Activated naive CD8-positive, alpha-beta T cell treated with anti-CD3 and anti-CD28 coated beads, Interleukin-2, amount 50 U/mL, for 24 hours (primary cell): ENCODE measurements at regions not wholly inside any gene's neighbourhood (a gene's known extent, or its start where the extent isn't known, plus 50 kb on each side); places are given as distances from the start of the nearest gene placed in this dataset.
"Not testable (repeated sequence)": the region's sequence is repeated elsewhere in the genome, so short reads cannot be mapped to it uniquely, and the experiment has no call there.

Source experiments
- ATAC-seq: fragments of 150-1000 bp; cut with Tn5 transposase; one replicate; pipeline ENCODE4 v1.10.0; 2021
- DNase-seq: peaks from one replicate; pipeline ENCODE4 v3.0.0; 2021
- H3K27ac Mint-ChIP-seq: one replicate; pipeline ENCODE4 v1.8.0; 2021; ENCODE audit warnings: mild to moderate bottlenecking, mixed read lengths
- H3K27me3 Mint-ChIP-seq: one replicate; pipeline ENCODE4 v1.8.0; 2021; ENCODE audit warnings: mixed read lengths
- H3K36me3 Mint-ChIP-seq: one replicate; pipeline ENCODE4 v1.8.0; 2021; ENCODE audit warnings: low read depth, mixed read lengths
- H3K4me1 Mint-ChIP-seq: one replicate; pipeline ENCODE4 v1.8.0; 2021; ENCODE audit warnings: mixed read lengths
- H3K4me3 Mint-ChIP-seq: one replicate; pipeline ENCODE4 v1.8.0; 2021; ENCODE audit warnings: mild to moderate bottlenecking, moderate library complexity, mixed read lengths
- H3K9me3 Mint-ChIP-seq: one replicate; pipeline ENCODE4 v1.8.0; 2021; ENCODE audit warnings: mixed read lengths

GRCh38 chr10:80697926-80698325 lies 160.2 kb downstream of the SH2D4B start:
- Mint-ChIP-seq H3K4me1 (no peaks in the 10 kb centered on the region), H3K9me3 (no peaks in the 10 kb centered on the region), H3K4me3 (no peak overlapping the region), H3K27me3 (no peaks in the 10 kb centered on the region), H3K27ac (no peak overlapping the region), H3K36me3 (no peaks in the 10 kb centered on the region)
- DNase-seq (no peak), ATAC-seq (no peak)

- peak; percentile 76 for ATAC-seq
- Mint-ChIP-seq H3K27me3 (no peaks in the 10 kb centered on the region), H3K4me3 (no peak overlapping the region), H3K4me1 (no peaks in the 10 kb centered on the region), H3K36me3 (no peaks in the 10 kb centered on the region), H3K27ac (no peak overlapping the region), H3K9me3 (no peaks in the 10 kb centered on the region)
- DNase-seq, result peak; percentile 83
Observed at GRCh38 chr10:80699602-80700039, 161.9 kb downstream of the SH2D4B start.

GRCh38 chr10:80700252-80700651 lies 162.6 kb downstream of the SH2D4B start:
- DNase-seq, result no peak
- Mint-ChIP-seq H3K27me3 (no peaks in the 10 kb centered on the region), H3K27ac (no peak overlapping the region), H3K4me1 (no peaks in the 10 kb centered on the region), H3K36me3 (no peaks in the 10 kb centered on the region), H3K4me3 (no peak overlapping the region), H3K9me3 (no peaks in the 10 kb centered on the region)
- no peak for ATAC-seq

GRCh38 chr10:80700760-80701444 lies 163.2 kb downstream of the SH2D4B start:
- H3K27ac Mint-ChIP-seq, result no peak overlapping the region
- ATAC-seq (no peak), DNase-seq (no peak)
- no peaks in the 10 kb centered on the region for H3K36me3 Mint-ChIP-seq
- no peaks in the 10 kb centered on the region for H3K27me3 Mint-ChIP-seq
- no peaks in the 10 kb centered on the region for H3K9me3 Mint-ChIP-seq
- H3K4me1 Mint-ChIP-seq, result no peaks in the 10 kb centered on the region
- H3K4me3 Mint-ChIP-seq, result no peak overlapping the region

GRCh38 chr10:80701706-80702105 lies 164.0 kb downstream of the SH2D4B start:
- no peak for DNase-seq
- Mint-ChIP-seq H3K9me3 (no peaks in the 10 kb centered on the region), H3K27me3 (no peaks in the 10 kb centered on the region), H3K36me3 (no peaks in the 10 kb centered on the region), H3K4me1 (no peaks in the 10 kb centered on the region), H3K4me3 (no peak overlapping the region), H3K27ac (no peak overlapping the region)
- no peak for ATAC-seq

GRCh38 chr10:80702143-80702542 lies 164.4 kb downstream of the SH2D4B start:
- H3K4me3 Mint-ChIP-seq, result no peak overlapping the region
- no peak for ATAC-seq
- DNase-seq, result no peak
- no peaks in the 10 kb centered on the region for H3K4me1 Mint-ChIP-seq
- no peaks in the 10 kb centered on the region for H3K9me3 Mint-ChIP-seq
- H3K27ac Mint-ChIP-seq, result no peak overlapping the region
- H3K36me3 Mint-ChIP-seq, result no peaks in the 10 kb centered on the region
- H3K27me3 Mint-ChIP-seq, result no peaks in the 10 kb centered on the region

GRCh38 chr10:80705899-80706298 lies 168.2 kb downstream of the SH2D4B start:
- Mint-ChIP-seq H3K9me3 (no peaks in the 10 kb centered on the region), H3K4me1 (no peaks in the 10 kb centered on the region), H3K4me3 (no peak overlapping the region), H3K27ac (no peak overlapping the region), H3K27me3 (no peaks in the 10 kb centered on the region), H3K36me3 (no peaks in the 10 kb centered on the region)
- no peak for ATAC-seq
- DNase-seq, result no peak

GRCh38 chr10:80708185-80708584 lies 170.5 kb downstream of the SH2D4B start:
- ATAC-seq (no peak), DNase-seq (no peak)
- H3K4me3 Mint-ChIP-seq, result no peak overlapping the region
- H3K4me1 Mint-ChIP-seq, result no peaks in the 10 kb centered on the region
- H3K36me3 Mint-ChIP-seq, result no peaks in the 10 kb centered on the region
- no peaks in the 10 kb centered on the region for H3K27me3 Mint-ChIP-seq
- no peaks in the 10 kb centered on the region for H3K9me3 Mint-ChIP-seq
- no peak overlapping the region for H3K27ac Mint-ChIP-seq

- H3K4me1 Mint-ChIP-seq, result no peaks in the 10 kb centered on the region
- no peaks in the 10 kb centered on the region for H3K36me3 Mint-ChIP-seq
Observed at GRCh38 chr10:80708808-80709207, 171.1 kb downstream of the SH2D4B start.

GRCh38 chr10:80709866-80710265 lies 172.2 kb downstream of the SH2D4B start:
- H3K27me3 Mint-ChIP-seq, result no peaks in the 10 kb centered on the region
- no peak for DNase-seq
- no peaks in the 10 kb centered on the region for H3K4me1 Mint-ChIP-seq
- H3K27ac Mint-ChIP-seq, result no peak overlapping the region
- H3K36me3 Mint-ChIP-seq, result no peaks in the 10 kb centered on the region
- no peak for ATAC-seq
- no peaks in the 10 kb centered on the region for H3K9me3 Mint-ChIP-seq
- H3K4me3 Mint-ChIP-seq, result no peak overlapping the region

More at GRCh38 chr10:80708808-80709207, 171.1 kb downstream of the SH2D4B start:
- no peaks in the 10 kb centered on the region for H3K9me3 Mint-ChIP-seq
- no peak overlapping the region for H3K27ac Mint-ChIP-seq
- H3K27me3 Mint-ChIP-seq, result no peaks in the 10 kb centered on the region
- no peak overlapping the region for H3K4me3 Mint-ChIP-seq
- DNase-seq, result no peak
- no peak for ATAC-seq

GRCh38 chr10:80713398-80713928 lies 175.8 kb downstream of the SH2D4B start:
- H3K27ac Mint-ChIP-seq, result no peak overlapping the region
- no peak overlapping the region for H3K4me3 Mint-ChIP-seq
- H3K36me3 Mint-ChIP-seq, result no peaks in the 10 kb centered on the region
- H3K9me3 Mint-ChIP-seq, result no peaks in the 10 kb centered on the region
- H3K4me1 Mint-ChIP-seq, result no peaks in the 10 kb centered on the region
- DNase-seq (no peak), ATAC-seq (no peak)
- H3K27me3 Mint-ChIP-seq, result no peaks in the 10 kb centered on the region

GRCh38 chr10:80714566-80714965 lies 176.9 kb downstream of the SH2D4B start:
- ATAC-seq, result no peak
- no peak overlapping the region for H3K27ac Mint-ChIP-seq
- no peaks in the 10 kb centered on the region for H3K27me3 Mint-ChIP-seq
- no peaks in the 10 kb centered on the region for H3K36me3 Mint-ChIP-seq
- no peaks in the 10 kb centered on the region for H3K4me1 Mint-ChIP-seq
- no peaks in the 10 kb centered on the region for H3K9me3 Mint-ChIP-seq
- no peak for DNase-seq
- H3K4me3 Mint-ChIP-seq, result no peak overlapping the region

- Mint-ChIP-seq H3K4me3 (no peak overlapping the region), H3K27ac (no peak overlapping the region), H3K9me3 (peaks cover 6% of the 10 kb centered on the region), H3K27me3 (no peaks in the 10 kb centered on the region), H3K4me1 (no peaks in the 10 kb centered on the region), H3K36me3 (no peaks in the 10 kb centered on the region)
- no peak for DNase-seq
- ATAC-seq, result no peak
Observed at GRCh38 chr10:80718024-80718423, 180.3 kb downstream of the SH2D4B start.

- Mint-ChIP-seq H3K36me3 (no peaks in the 10 kb centered on the region), H3K27me3 (no peaks in the 10 kb centered on the region), H3K4me3 (no peak overlapping the region), H3K4me1 (no peaks in the 10 kb centered on the region), H3K9me3 (peaks cover 6% of the 10 kb centered on the region), H3K27ac (no peak overlapping the region)
- ATAC-seq (no peak), DNase-seq (no peak)
Observed at GRCh38 chr10:80719935-80720334, 182.2 kb downstream of the SH2D4B start.

GRCh38 chr10:80720549-80720948 lies 182.8 kb downstream of the SH2D4B start:
- ATAC-seq (no peak), DNase-seq (no peak)
- Mint-ChIP-seq H3K27me3 (no peaks in the 10 kb centered on the region), H3K36me3 (no peaks in the 10 kb centered on the region), H3K4me3 (no peak overlapping the region), H3K9me3 (peaks cover 6% of the 10 kb centered on the region), H3K4me1 (no peaks in the 10 kb centered on the region), H3K27ac (no peak overlapping the region)

GRCh38 chr10:80728354-80728753 lies 190.7 kb downstream of the SH2D4B start:
- ATAC-seq, H3K27ac Mint-ChIP-seq, H3K4me3 Mint-ChIP-seq, H3K27me3 Mint-ChIP-seq, H3K4me1 Mint-ChIP-seq, H3K36me3 Mint-ChIP-seq, H3K9me3 Mint-ChIP-seq, DNase-seq: not testable (repeated sequence)
